ENCODE measurements at regions not wholly inside any gene's neighbourhood (a gene's known extent, or its start where the extent isn't known, plus 50 kb on each side); places are given as distances from the start of the nearest gene placed in this dataset.

DNA sequence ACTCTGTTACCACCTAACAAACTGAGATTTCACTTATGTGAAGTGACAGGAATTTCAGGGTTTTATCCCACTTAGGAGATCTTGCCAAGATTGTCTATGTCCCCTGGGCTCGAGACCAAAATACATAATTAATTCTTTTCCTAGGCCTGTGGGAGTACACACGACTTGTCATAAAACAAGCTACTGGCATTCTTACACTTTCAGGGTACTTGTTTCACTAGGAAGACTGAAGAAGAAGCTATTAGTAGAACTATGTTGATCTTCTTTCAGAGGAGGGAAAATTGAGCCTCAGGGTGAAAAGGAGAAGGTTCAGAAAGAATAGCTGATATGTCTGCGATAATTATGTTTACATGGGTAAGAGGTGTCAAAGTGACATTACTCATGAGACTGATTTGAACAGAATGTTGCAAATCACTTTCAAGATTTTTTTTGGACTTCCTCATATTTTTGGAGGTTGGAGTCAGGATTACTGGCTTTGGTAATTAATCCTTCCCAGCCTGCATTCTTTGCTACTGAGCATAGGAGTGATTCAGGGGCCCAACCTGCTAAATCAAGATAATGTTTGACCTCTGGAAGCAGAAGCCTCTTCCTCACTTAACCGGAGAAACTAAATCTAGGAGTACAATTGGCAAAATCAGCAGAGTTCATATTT is 240.0 kb upstream of the NT5C1B start:
- ChIA-PET POLR2A (no interaction called here), CTCF (interaction anchor here (0.7 kb wide), 1 partner anchor 47 kb away, joined by 3 read pairs; no protein-coding TSS in a partner anchor)
- no peak overlapping the region for H3K27ac ChIP-seq (ENCODE audit: low read depth, low read length)
- DNase-seq (ENCODE audit: low read depth, low spot score) = peak; percentile 2
- no peak overlapping the region for H3K4me3 ChIP-seq (ENCODE audit: low read depth, low read length)
- H3K9me3 ChIP-seq (ENCODE audit: control insufficient read depth, insufficient read depth, low read length) = no peaks in the 10 kb centered on the region
- TF ChIP-seq, protein P1, sequence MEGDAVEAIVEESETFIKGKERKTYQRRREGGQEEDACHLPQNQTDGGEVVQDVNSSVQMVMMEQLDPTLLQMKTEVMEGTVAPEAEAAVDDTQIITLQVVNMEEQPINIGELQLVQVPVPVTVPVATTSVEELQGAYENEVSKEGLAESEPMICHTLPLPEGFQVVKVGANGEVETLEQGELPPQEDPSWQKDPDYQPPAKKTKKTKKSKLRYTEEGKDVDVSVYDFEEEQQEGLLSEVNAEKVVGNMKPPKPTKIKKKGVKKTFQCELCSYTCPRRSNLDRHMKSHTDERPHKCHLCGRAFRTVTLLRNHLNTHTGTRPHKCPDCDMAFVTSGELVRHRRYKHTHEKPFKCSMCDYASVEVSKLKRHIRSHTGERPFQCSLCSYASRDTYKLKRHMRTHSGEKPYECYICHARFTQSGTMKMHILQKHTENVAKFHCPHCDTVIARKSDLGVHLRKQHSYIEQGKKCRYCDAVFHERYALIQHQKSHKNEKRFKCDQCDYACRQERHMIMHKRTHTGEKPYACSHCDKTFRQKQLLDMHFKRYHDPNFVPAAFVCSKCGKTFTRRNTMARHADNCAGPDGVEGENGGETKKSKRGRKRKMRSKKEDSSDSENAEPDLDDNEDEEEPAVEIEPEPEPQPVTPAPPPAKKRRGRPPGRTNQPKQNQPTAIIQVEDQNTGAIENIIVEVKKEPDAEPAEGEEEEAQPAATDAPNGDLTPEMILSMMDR (IDR thresholded peaks at IDR 0.05; ENCODE audit: low read depth, low read length) = no peak
- no peaks in the 10 kb centered on the region for H3K27me3 ChIP-seq (ENCODE audit: control insufficient read depth, insufficient read depth, low read length)

- TF ChIP-seq, protein P1 (IDR thresholded peaks at IDR 0.05; ENCODE audit: low read depth, low read length) = no peak
- CTCF ChIA-PET = no interaction called here
- DNase-seq (ENCODE audit: low read depth, low spot score) = no peak
- Histone ChIP-seq H3K4me3 (ENCODE audit: low read depth, low read length) (no peak overlapping the region), H3K9me3 (ENCODE audit: control insufficient read depth, insufficient read depth, low read length) (no peaks in the 10 kb centered on the region), H3K27ac (ENCODE audit: low read depth, low read length) (no peak overlapping the region), H3K27me3 (ENCODE audit: control insufficient read depth, insufficient read depth, low read length) (no peaks in the 10 kb centered on the region)
- POLR2A ChIA-PET = no interaction called here
Observed at GRCh38 chr2:18828296-18828695, 238.9 kb upstream of the NT5C1B start.

- H3K27me3 ChIP-seq (ENCODE audit: control insufficient read depth, insufficient read depth, low read length) = no peaks in the 10 kb centered on the region
- DNase-seq (ENCODE audit: low read depth, low spot score) = no peak
- CTCF ChIA-PET = no interaction called here
- TF ChIP-seq, protein P1 (IDR thresholded peaks at IDR 0.05; ENCODE audit: low read depth, low read length) = no peak
- no peaks in the 10 kb centered on the region for H3K9me3 ChIP-seq (ENCODE audit: control insufficient read depth, insufficient read depth, low read length)
- no peak overlapping the region for H3K4me3 ChIP-seq (ENCODE audit: low read depth, low read length)
- POLR2A ChIA-PET = no interaction called here
- no peak overlapping the region for H3K27ac ChIP-seq (ENCODE audit: low read depth, low read length)
Observed at GRCh38 chr2:18825838-18826237, 236.5 kb upstream of the NT5C1B start.

- H3K27me3 ChIP-seq (ENCODE audit: control insufficient read depth, insufficient read depth, low read length) = no peaks in the 10 kb centered on the region
- TF ChIP-seq, protein P1 (IDR thresholded peaks at IDR 0.05; ENCODE audit: low read depth, low read length) = no peak
- H3K27ac ChIP-seq (ENCODE audit: low read depth, low read length) = no peak overlapping the region
- ChIA-PET CTCF (interaction anchor here (1.2 kb wide), 1 partner anchor 11 kb away, joined by 3 read pairs; no protein-coding TSS in a partner anchor), POLR2A (no interaction called here)
- DNase-seq (ENCODE audit: low read depth, low spot score) = no peak
- no peak overlapping the region for H3K4me3 ChIP-seq (ENCODE audit: low read depth, low read length)
- no peaks in the 10 kb centered on the region for H3K9me3 ChIP-seq (ENCODE audit: control insufficient read depth, insufficient read depth, low read length)
Observed at GRCh38 chr2:18824915-18825314, 235.5 kb upstream of the NT5C1B start.

DNA sequence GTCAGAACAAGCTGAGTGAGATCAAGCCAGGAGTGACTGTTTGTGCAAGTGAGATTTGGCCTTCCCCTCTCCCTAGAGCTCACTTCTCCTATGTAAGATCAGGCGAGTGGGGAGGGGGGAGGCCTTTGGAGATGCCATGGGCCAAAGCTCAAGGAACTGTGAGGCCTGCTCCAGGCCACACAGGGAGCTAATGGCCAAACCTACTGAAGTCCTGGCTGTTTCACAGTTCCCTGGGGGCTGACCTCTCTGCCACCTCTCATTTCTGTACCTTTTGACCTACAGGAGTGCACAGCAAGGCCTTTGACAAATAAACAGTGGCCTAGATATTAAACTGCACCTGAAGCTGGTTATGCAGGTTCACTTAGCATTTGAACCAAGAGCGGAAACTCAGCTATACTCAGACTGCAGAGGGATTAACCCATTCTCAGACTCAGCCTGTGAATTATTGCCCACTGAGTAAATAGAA is 235.0 kb upstream of the NT5C1B start:
- Histone ChIP-seq H3K9me3 (ENCODE audit: control insufficient read depth, insufficient read depth, low read length) (no peaks in the 10 kb centered on the region), H3K27ac (ENCODE audit: low read depth, low read length) (no peak overlapping the region), H3K27me3 (ENCODE audit: control insufficient read depth, insufficient read depth, low read length) (no peaks in the 10 kb centered on the region), H3K4me3 (ENCODE audit: low read depth, low read length) (no peak overlapping the region)
- no peak for DNase-seq (ENCODE audit: low read depth, low spot score)
- TF ChIP-seq, protein P1 (IDR thresholded peaks at IDR 0.05; ENCODE audit: low read depth, low read length) = no peak
- ChIA-PET POLR2A (no interaction called here), CTCF (interaction anchor here (1.2 kb wide), 1 partner anchor 12 kb away, joined by 3 read pairs; no protein-coding TSS in a partner anchor)
